Ovary (tissue), 3 donors: ENCODE measurements at regions not wholly inside any gene's neighbourhood (a gene's known extent, or its start where the extent isn't known, plus 50 kb on each side); places are given as distances from the start of the nearest gene placed in this dataset.

Experiments used
- CTCF ChIP-seq, 3 donors: fragments of 450-650 bp in 2 of 3; fragments of 200-600 bp in 1 of 3; IDR thresholded peaks; one replicate each; pipeline versions ENCODE4 v1.5.1 to v1.8.0; 2016 to 2022; ENCODE audit warnings: antibody characterized with exemption in 3 of 3, mild to moderate bottlenecking in 1 of 3
- EP300 ChIP-seq: sonication (generic); formaldehyde crosslinking; IDR thresholded peaks from one replicate; pipeline ENCODE4 v1.6.1; 2017; ENCODE audit warnings: antibody characterized with exemption
- donor health status: DM: no; HTN: no; CAD: no.

- no peak for TF ChIP-seq CTCF (IDR thresholded peaks at IDR 0.05)
- TF ChIP-seq EP300 = no peak
Observed at GRCh38 chr5:104472811-104473210, 910.2 kb upstream of the NUDT12 start.
